ENCODE measurements at regions not wholly inside any gene's neighbourhood (a gene's known extent, or its start where the extent isn't known, plus 50 kb on each side); places are given as distances from the start of the nearest gene placed in this dataset.
"Not testable (repeated sequence)": the region's sequence is repeated elsewhere in the genome, so short reads cannot be mapped to it uniquely, and the experiment has no call there.

- Histone ChIP-seq H3K36me3 (ENCODE audit: control insufficient read depth, insufficient read depth, low read length) (no peaks in the 10 kb centered on the region), H3K4me1 (ENCODE audit: control insufficient read depth, insufficient read depth, low read length) (no peaks in the 10 kb centered on the region), H3K27me3 (ENCODE audit: control insufficient read depth, insufficient read depth, low read length) (no peaks in the 10 kb centered on the region), H3K9me3 (ENCODE audit: control insufficient read depth, insufficient read depth, low read depth, low read length) (no peaks in the 10 kb centered on the region), H3K4me3 (ENCODE audit: low read depth in 2 of 2, low read length in 2 of 2) (no peak overlapping the region), H3K27ac (ENCODE audit: low read length) (no peak overlapping the region)
- DNase-seq (ENCODE audit: low read depth, low spot score) (no peak), ATAC-seq (no peak)
- no peak for TF ChIP-seq SIN3A (IDR thresholded peaks at IDR 0.05; ENCODE audit: borderline replicate concordance, insufficient read depth, low read depth, low read length)
- TF ChIP-seq TCF7L2 (IDR thresholded peaks at IDR 0.05; ENCODE audit: low read depth, low read length): no peak
- no peak for TF ChIP-seq CTCF (IDR thresholded peaks at IDR 0.05)
- TF ChIP-seq POLR2AphosphoS5 (IDR thresholded peaks at IDR 0.05; ENCODE audit: low read depth, low read length): no peak
- TF ChIP-seq REST (IDR thresholded peaks at IDR 0.05; ENCODE audit: insufficient read depth in 1 of 2, low read depth in 2 of 2, low read length in 1 of 2): no peak
- ChIA-PET CTCF (no interaction called here), POLR2A (no interaction called here)
- no TSS peak for BruUV-seq (replicated peaks)
- intact Hi-C loops (cut with micrococcal nuclease; ENCODE audit: unreplicated experiment): no loop called here
- in situ Hi-C loops (cut with HindIII; ENCODE audit: low pct_unique_long_range_greater_than_20kb, low sequenced_read_pairs): no loop called here
Measured at GRCh38 chr17:21843951-21844590, 151.7 kb downstream of the KCNJ18 start.

- H3K27ac ChIP-seq (ENCODE audit: low read length); H3K4me3 ChIP-seq (ENCODE audit: low read depth in 2 of 2, low read length in 2 of 2); intact Hi-C loops (cut with micrococcal nuclease; ENCODE audit: unreplicated experiment); POLR2A ChIA-PET; in situ Hi-C loops (cut with HindIII; ENCODE audit: low pct_unique_long_range_greater_than_20kb, low sequenced_read_pairs); CTCF ChIA-PET; DNase-seq (ENCODE audit: low read depth, low spot score); H3K27me3 ChIP-seq (ENCODE audit: control insufficient read depth, insufficient read depth, low read length); BruUV-seq (replicated peaks); H3K4me1 ChIP-seq (ENCODE audit: control insufficient read depth, insufficient read depth, low read length); H3K9me3 ChIP-seq (ENCODE audit: control insufficient read depth, insufficient read depth, low read depth, low read length); ATAC-seq; H3K36me3 ChIP-seq (ENCODE audit: control insufficient read depth, insufficient read depth, low read length): not testable (repeated sequence)
Measured at GRCh38 chr17:21848510-21848909, 156.2 kb downstream of the KCNJ18 start.

GRCh38 chr17:21849030-21849429, 156.7 kb downstream of the KCNJ18 start:
- BruUV-seq (replicated peaks); DNase-seq (ENCODE audit: low read depth, low spot score); H3K36me3 ChIP-seq (ENCODE audit: control insufficient read depth, insufficient read depth, low read length); intact Hi-C loops (cut with micrococcal nuclease; ENCODE audit: unreplicated experiment); H3K9me3 ChIP-seq (ENCODE audit: control insufficient read depth, insufficient read depth, low read depth, low read length); CTCF ChIA-PET; H3K4me3 ChIP-seq (ENCODE audit: low read depth in 2 of 2, low read length in 2 of 2); in situ Hi-C loops (cut with HindIII; ENCODE audit: low pct_unique_long_range_greater_than_20kb, low sequenced_read_pairs); H3K4me1 ChIP-seq (ENCODE audit: control insufficient read depth, insufficient read depth, low read length); H3K27ac ChIP-seq (ENCODE audit: low read length); POLR2A ChIA-PET; H3K27me3 ChIP-seq (ENCODE audit: control insufficient read depth, insufficient read depth, low read length); ATAC-seq: not testable (repeated sequence)

- CTCF ChIA-PET; BruUV-seq (replicated peaks); H3K27ac ChIP-seq (ENCODE audit: low read length); H3K4me1 ChIP-seq (ENCODE audit: control insufficient read depth, insufficient read depth, low read length); H3K36me3 ChIP-seq (ENCODE audit: control insufficient read depth, insufficient read depth, low read length); POLR2A ChIA-PET; ATAC-seq; H3K4me3 ChIP-seq (ENCODE audit: low read depth in 2 of 2, low read length in 2 of 2); intact Hi-C loops (cut with micrococcal nuclease; ENCODE audit: unreplicated experiment); H3K9me3 ChIP-seq (ENCODE audit: control insufficient read depth, insufficient read depth, low read depth, low read length); DNase-seq (ENCODE audit: low read depth, low spot score); H3K27me3 ChIP-seq (ENCODE audit: control insufficient read depth, insufficient read depth, low read length); in situ Hi-C loops (cut with HindIII; ENCODE audit: low pct_unique_long_range_greater_than_20kb, low sequenced_read_pairs): not testable (repeated sequence)
Measured at GRCh38 chr17:21850614-21851013, 158.3 kb downstream of the KCNJ18 start.

Data from Panc1 (cell line).